ENCODE measurements at regions not wholly inside any gene's neighbourhood (a gene's known extent, or its start where the extent isn't known, plus 50 kb on each side); places are given as distances from the start of the nearest gene placed in this dataset.

DNA sequence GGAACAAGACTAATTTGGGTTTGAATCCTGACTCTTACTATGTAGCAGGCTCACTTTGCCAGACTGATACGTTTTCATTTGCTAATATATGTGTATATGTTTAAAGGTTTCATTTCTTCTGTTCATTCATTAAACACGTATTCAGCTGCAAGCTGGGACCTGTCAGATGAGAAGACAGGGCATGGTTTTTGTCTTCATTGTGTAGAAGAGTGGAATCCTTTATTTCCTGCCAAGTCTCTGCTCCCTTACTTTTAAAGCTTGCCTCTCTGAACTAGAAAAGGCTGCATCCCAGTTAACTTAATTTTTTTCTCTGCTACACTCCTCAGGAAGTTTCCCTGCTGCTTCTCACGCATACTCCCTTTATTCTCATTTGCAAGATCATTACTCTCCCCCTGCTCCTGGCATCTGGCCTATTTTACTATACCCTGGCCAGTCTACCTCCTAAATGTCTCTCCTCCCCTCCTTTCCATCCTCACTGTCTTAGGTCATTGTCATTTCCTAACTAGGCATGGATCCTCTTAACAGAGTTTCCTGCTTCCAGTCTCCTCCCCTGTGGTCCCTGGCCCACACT is 141.0 kb upstream of the TMTC4 start:
- Mint-ChIP-seq H3K27ac (no peak overlapping the region), H3K36me3 (ENCODE audit: low read depth) (no peaks in the 10 kb centered on the region), H3K4me3 (ENCODE audit: low read depth) (no peak overlapping the region), H3K4me1 (ENCODE audit: low read depth) (no peaks in the 10 kb centered on the region), H3K27me3 (ENCODE audit: low read depth) (peaks cover 5% of the 10 kb centered on the region), H3K9me3 (no peaks in the 10 kb centered on the region)
- intact Hi-C loops (cut with micrococcal nuclease) = no loop called here
- DNase-seq (ENCODE audit: low spot score) = no peak

DNA sequence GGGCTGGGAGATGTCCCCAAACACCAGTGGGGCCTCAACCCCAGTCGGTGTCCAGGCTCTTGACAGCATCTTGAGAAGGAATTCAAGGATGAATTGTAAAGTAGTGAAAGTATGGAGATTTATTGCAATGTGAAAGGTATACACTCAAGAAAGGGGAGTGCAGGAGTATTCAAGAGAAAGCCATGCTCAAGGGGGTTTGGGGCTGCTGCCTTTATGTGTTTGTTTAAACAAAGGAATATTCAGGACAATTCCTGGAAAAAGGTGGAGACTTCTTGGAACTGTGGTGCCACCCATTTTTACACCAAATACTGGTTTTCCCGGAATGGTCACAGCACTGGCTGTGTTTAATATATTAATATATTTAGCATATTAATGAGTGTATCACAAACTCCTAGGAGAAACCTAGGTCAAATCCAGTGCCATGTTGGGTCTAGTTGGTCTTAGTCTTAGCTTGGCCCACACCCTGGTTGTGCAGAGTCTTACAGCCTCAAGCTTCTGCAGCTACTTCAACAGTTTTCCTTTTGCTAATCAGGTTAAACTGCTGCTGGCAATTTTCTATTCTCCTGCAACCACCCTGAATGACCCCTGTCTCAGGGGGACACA is 138.5 kb upstream of the TMTC4 start:
- peaks cover 4% of the 10 kb centered on the region for H3K27me3 Mint-ChIP-seq (ENCODE audit: low read depth)
- no peaks in the 10 kb centered on the region for H3K4me1 Mint-ChIP-seq (ENCODE audit: low read depth)
- intact Hi-C loops (cut with micrococcal nuclease) = no loop called here
- DNase-seq (ENCODE audit: low spot score) = no peak
- no peak overlapping the region for H3K4me3 Mint-ChIP-seq (ENCODE audit: low read depth)
- H3K9me3 Mint-ChIP-seq = no peaks in the 10 kb centered on the region
- H3K27ac Mint-ChIP-seq = no peak overlapping the region
- no peaks in the 10 kb centered on the region for H3K36me3 Mint-ChIP-seq (ENCODE audit: low read depth)

DNA sequence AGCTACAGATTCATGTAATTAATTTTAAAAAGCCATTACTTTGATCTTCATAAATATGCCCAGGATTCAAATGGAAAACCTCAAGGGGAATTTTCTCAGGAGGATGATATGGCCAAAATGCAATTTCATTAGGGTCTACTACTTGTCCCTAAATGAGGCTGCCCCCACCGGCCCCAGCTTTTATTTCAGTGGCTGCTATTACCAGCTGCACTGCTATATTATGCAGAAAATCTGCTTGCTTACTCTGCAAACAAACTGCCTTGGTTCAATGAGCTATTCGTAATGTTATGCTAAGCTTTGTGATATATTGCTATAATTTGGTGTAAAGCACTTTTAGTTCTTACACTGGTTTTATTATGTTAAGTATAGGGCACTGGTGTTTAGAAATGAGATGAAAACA is 137.3 kb upstream of the TMTC4 start:
- peaks cover 4% of the 10 kb centered on the region for H3K27me3 Mint-ChIP-seq (ENCODE audit: low read depth)
- no peak overlapping the region for H3K27ac Mint-ChIP-seq

DNA sequence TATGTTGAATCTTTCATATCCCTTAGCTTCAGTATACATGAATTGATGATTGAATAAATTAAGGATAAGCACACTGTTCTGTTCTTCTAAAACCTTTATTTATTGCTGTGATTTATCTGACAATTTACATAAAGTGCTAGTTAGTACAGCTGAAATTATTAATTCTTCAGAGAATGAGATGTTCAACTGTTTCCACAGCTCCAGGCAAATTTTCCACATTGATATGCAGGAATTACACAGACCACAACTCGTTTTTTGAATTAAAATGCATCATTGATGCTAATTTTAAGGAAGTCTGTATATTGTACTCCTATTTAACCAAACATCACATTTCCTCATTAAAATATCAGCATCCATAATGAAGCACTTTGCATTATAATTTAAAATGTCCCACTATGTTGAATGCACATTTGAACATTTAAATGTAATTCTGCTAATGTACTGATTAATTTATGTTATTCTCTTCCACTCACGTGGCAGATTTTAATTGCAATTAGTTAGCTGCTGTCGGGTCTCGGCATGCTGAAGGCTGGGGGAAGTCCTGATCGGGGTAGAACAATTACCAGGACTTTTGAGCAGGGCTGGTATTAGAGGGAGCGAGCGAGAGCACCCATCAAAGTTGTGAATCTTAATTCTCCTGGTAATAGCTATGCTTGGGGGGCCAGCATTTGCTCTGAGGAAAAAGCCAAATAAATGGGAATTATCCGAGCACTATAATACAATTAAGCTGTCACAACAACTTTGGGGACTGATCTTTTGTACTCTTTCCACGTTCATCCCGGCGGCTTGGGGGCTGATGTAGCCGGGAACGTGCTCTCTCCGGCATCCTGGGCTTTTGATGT is 136.7 kb upstream of the TMTC4 start:
- Mint-ChIP-seq H3K9me3 (no peaks in the 10 kb centered on the region), H3K36me3 (ENCODE audit: low read depth) (no peaks in the 10 kb centered on the region), H3K27ac (no peak overlapping the region), H3K4me1 (ENCODE audit: low read depth) (no peaks in the 10 kb centered on the region), H3K27me3 (ENCODE audit: low read depth) (peaks cover 5% of the 10 kb centered on the region), H3K4me3 (ENCODE audit: low read depth) (no peak overlapping the region)
- no peak for DNase-seq (ENCODE audit: low spot score)
- intact Hi-C loops (cut with micrococcal nuclease) = no loop called here

More for the DNA sequence above, 137.3 kb upstream of the TMTC4 start:
- Mint-ChIP-seq H3K9me3 (no peaks in the 10 kb centered on the region), H3K4me3 (ENCODE audit: low read depth) (no peak overlapping the region), H3K4me1 (ENCODE audit: low read depth) (no peaks in the 10 kb centered on the region), H3K36me3 (ENCODE audit: low read depth) (no peaks in the 10 kb centered on the region)
- intact Hi-C loops (cut with micrococcal nuclease) = no loop called here
- DNase-seq (ENCODE audit: low spot score) = no peak

DNA sequence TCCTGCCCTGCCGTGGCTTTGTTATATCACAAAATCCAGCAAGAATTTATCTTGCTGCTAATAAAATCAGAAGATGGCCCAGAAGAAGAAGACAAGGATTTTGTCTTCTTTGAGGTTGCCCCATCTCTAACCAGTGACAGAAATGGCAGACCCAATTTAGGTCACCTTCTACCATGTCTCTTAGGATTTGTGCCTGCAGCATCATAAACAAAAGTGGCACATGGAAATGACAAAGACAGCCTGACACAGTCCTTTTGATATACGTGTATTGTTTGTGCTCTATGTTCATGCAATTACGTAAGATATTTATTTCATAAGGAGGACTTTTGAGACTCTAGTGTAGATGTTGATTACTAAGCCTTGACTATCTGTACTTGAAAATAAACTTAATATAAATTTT is 135.9 kb upstream of the TMTC4 start:
- no peak for DNase-seq (ENCODE audit: low spot score)
- H3K27ac Mint-ChIP-seq = no peak overlapping the region
- H3K36me3 Mint-ChIP-seq (ENCODE audit: low read depth) = no peaks in the 10 kb centered on the region
- no peaks in the 10 kb centered on the region for H3K9me3 Mint-ChIP-seq
- no peaks in the 10 kb centered on the region for H3K4me1 Mint-ChIP-seq (ENCODE audit: low read depth)
- peaks cover 8% of the 10 kb centered on the region for H3K27me3 Mint-ChIP-seq (ENCODE audit: low read depth)
- intact Hi-C loops (cut with micrococcal nuclease) = no loop called here
- H3K4me3 Mint-ChIP-seq (ENCODE audit: low read depth) = no peak overlapping the region

DNA sequence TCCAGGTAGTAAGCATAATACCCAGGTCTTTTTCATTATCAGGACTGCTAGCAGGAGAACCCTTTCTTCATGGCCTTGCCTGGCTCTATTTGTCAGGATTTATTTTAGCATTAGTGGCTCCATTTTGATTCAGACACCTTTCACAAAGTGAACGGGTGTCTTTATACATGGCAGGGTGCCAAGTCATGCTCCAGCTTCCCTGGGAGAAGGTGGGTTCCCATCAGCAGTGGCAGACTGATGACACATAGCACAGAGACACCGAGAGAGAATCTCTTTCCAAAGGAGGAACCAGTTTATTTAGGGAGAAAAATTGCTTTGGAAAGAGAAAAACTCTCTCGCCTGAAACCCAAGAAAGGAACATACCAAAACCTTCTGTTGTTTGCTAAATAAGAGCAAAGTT is 135.3 kb upstream of the TMTC4 start:
- Mint-ChIP-seq H3K4me3 (ENCODE audit: low read depth) (no peak overlapping the region), H3K36me3 (ENCODE audit: low read depth) (no peaks in the 10 kb centered on the region), H3K27me3 (ENCODE audit: low read depth) (peaks cover 8% of the 10 kb centered on the region), H3K4me1 (ENCODE audit: low read depth) (no peaks in the 10 kb centered on the region), H3K27ac (no peak overlapping the region), H3K9me3 (no peaks in the 10 kb centered on the region)
- intact Hi-C loops (cut with micrococcal nuclease) = no loop called here
- no peak for DNase-seq (ENCODE audit: low spot score)

DNA sequence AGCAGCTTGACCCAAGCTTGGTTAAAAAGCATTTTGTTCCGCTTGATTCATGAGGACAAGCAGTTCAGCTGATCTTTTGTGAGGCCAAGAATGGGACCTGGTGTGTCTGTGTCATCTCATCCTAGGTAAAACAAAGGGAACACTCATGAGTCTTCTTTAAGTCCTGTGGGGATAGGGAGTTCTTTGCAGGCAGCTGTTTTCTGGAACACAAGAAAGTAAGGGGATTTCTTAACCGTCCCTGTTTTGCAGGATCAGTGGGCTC is 134.5 kb upstream of the TMTC4 start:
- H3K27me3 Mint-ChIP-seq (ENCODE audit: low read depth) = peaks cover 8% of the 10 kb centered on the region
- intact Hi-C loops (cut with micrococcal nuclease) = no loop called here
- H3K27ac Mint-ChIP-seq = no peak overlapping the region
- H3K4me3 Mint-ChIP-seq (ENCODE audit: low read depth) = no peak overlapping the region
- no peaks in the 10 kb centered on the region for H3K36me3 Mint-ChIP-seq (ENCODE audit: low read depth)
- no peak for DNase-seq (ENCODE audit: low spot score)
- H3K9me3 Mint-ChIP-seq = no peaks in the 10 kb centered on the region
- H3K4me1 Mint-ChIP-seq (ENCODE audit: low read depth) = no peaks in the 10 kb centered on the region

DNA sequence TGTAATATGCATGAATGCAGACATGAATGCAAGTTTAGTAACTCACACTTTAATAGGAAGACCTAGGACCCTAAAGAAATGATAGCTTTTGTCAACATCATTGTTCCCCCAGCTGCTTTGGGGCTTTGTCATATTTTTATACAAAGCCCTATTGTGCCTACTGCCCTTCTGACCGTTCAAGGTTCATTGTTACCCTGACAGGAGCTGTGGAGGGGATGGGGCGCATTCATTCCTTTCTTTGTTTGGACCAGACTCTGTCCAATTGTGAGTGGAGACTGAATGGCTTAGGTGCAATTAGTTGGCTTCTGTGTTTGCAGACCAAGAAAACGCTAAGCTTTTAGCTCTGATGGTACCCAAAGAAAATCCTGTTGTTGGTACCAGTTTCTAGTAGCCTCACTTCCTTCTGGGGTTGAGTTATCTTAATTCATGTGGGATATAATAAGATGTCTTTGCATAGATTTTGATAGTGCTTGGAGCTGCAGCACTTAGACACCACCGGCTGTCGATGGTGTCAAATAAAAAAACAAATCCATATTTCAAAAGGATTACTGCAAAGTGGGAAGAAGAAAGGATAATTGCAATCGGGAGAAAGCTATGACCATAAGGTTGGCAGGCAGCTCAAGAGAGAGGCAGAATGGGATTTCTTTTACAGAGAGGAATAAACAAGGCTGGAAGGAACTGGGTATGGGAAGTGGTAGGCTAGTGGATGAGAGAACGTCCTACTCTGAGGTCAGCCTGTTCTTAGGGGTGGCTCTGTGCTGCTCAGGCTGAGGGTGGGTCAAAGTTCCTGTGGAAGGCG is 133.9 kb upstream of the TMTC4 start:
- Mint-ChIP-seq H3K4me1 (ENCODE audit: low read depth) (no peaks in the 10 kb centered on the region), H3K4me3 (ENCODE audit: low read depth) (no peak overlapping the region), H3K9me3 (no peaks in the 10 kb centered on the region), H3K36me3 (ENCODE audit: low read depth) (no peaks in the 10 kb centered on the region), H3K27ac (no peak overlapping the region), H3K27me3 (ENCODE audit: low read depth) (peaks cover 8% of the 10 kb centered on the region)
- intact Hi-C loops (cut with micrococcal nuclease) = no loop called here
- DNase-seq (ENCODE audit: low spot score) = no peak

DNA sequence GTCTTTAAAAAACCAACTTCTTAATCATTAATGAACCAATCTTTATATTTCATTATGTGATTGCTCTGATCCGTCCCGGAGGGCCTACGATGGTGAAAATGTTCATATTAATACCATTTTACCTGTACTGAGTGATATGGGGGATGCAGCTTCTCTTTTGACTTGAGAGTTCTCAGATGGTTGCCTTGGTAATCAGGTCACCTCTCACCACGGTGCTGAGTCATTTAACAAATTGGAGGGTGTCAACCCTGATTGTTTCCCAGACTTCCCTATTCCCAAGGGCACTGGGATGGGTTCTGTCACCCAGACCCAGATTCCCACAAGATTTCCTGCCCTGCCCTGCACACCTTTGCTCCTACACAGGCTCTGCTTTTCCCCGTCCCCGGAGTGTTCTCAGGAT is 128.5 kb upstream of the TMTC4 start:
- no peaks in the 10 kb centered on the region for H3K9me3 Mint-ChIP-seq
- no peak for DNase-seq (ENCODE audit: low spot score)
- no peaks in the 10 kb centered on the region for H3K36me3 Mint-ChIP-seq (ENCODE audit: low read depth)
- H3K27me3 Mint-ChIP-seq (ENCODE audit: low read depth) = peaks cover 4% of the 10 kb centered on the region
- intact Hi-C loops (cut with micrococcal nuclease) = no loop called here
- no peak overlapping the region for H3K4me3 Mint-ChIP-seq (ENCODE audit: low read depth)
- no peaks in the 10 kb centered on the region for H3K4me1 Mint-ChIP-seq (ENCODE audit: low read depth)
- no peak overlapping the region for H3K27ac Mint-ChIP-seq

DNA sequence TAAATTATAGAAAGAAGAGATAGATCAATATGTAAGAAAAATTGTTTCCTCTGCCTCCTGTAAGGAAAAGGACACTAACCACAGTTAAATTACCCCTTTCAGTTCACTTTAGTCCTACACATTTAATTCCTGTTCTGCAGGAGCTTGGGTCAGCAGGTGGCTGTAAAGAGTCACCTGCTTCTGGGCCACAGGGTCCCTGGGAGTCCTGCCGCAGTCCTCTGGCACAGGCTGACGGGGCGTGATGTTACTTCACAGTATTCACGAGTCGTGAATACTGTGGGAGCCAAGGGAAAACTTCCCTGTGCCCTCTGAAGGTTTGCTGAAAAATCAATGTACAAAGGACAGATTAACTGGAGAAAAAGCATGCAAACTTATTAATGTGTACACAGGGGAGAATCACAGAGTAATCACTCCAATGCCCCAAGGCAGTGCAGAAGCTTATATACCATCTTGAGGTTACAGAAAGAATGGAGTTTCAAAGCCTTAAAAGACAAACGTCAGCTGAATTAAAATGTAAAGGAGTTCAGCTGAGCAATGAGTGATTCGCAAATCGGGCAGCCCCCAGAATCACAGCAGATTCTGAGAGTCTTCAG is 125.8 kb upstream of the TMTC4 start:
- intact Hi-C loops (cut with micrococcal nuclease) = no loop called here
- DNase-seq (ENCODE audit: low spot score) = no peak
- Mint-ChIP-seq H3K4me3 (ENCODE audit: low read depth) (no peak overlapping the region), H3K9me3 (peaks cover 3% of the 10 kb centered on the region), H3K27me3 (ENCODE audit: low read depth) (no peaks in the 10 kb centered on the region), H3K36me3 (ENCODE audit: low read depth) (no peaks in the 10 kb centered on the region), H3K27ac (no peak overlapping the region), H3K4me1 (ENCODE audit: low read depth) (no peaks in the 10 kb centered on the region)

DNA sequence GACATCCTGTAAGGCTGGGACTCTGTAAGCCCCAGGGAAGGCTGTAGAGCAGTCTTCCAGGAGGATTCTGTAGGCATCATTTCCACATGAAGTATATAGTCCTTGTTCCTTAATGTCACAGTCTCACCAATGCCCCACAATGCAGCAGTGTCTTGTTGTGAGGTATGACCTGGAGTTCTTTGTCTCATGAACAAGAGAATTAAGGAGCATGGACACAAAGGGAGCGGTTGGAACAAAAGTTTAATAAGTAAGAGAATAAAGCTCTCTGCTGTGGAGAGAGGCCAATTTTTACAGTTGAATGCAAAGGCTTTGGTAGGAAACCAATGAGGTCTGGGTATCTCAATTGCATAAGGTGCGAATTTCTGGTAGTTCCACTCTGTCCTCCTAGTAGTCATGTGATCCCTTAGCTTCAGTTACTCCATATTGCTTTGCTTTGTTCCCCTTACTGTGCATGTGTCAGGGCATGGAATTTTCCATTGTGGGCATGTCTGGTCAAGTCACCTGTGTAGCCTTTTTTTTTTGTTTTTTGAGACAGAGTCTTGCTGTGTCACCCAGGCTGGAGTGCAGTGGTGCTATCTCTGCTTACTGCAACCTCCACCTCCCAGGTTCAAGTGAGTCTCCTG is 124.3 kb upstream of the TMTC4 start:
- Mint-ChIP-seq H3K27me3 (ENCODE audit: low read depth) (no peaks in the 10 kb centered on the region), H3K4me3 (ENCODE audit: low read depth) (no peak overlapping the region), H3K4me1 (ENCODE audit: low read depth) (no peaks in the 10 kb centered on the region), H3K9me3 (peaks cover 3% of the 10 kb centered on the region), H3K36me3 (ENCODE audit: low read depth) (no peaks in the 10 kb centered on the region), H3K27ac (no peak overlapping the region)
- intact Hi-C loops (cut with micrococcal nuclease) = no loop called here
- no peak for DNase-seq (ENCODE audit: low spot score)

DNA sequence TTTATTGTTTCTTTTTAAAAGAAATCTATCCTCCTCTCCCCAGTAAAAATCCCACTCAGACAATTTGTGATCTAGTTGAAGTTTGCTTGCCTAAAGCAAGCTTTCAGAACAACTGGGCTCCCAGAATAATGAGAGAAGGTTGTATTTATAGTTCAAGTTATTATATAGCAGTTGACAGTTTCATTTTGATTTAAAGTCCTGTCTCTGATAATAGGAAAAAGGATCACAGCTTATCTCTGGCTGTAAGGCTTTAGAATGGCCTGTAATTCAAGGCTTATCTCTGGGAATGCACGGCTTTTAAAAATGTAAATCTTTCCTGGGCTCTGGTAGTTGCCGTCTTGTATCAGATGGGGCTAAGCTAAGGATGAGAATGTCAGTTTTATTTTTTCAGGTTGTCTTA is 123.3 kb upstream of the TMTC4 start:
- no peak overlapping the region for H3K27ac Mint-ChIP-seq

More for the DNA sequence above, 123.3 kb upstream of the TMTC4 start:
- Mint-ChIP-seq H3K4me1 (ENCODE audit: low read depth) (no peaks in the 10 kb centered on the region), H3K4me3 (ENCODE audit: low read depth) (no peak overlapping the region), H3K9me3 (peaks cover 12% of the 10 kb centered on the region), H3K27me3 (ENCODE audit: low read depth) (no peaks in the 10 kb centered on the region), H3K36me3 (ENCODE audit: low read depth) (no peaks in the 10 kb centered on the region)
- no peak for DNase-seq (ENCODE audit: low spot score)
- intact Hi-C loops (cut with micrococcal nuclease) = no loop called here
